ENCODE measurements at regions not wholly inside any gene's neighbourhood (a gene's known extent, or its start where the extent isn't known, plus 50 kb on each side); places are given as distances from the start of the nearest gene placed in this dataset.

DNA sequence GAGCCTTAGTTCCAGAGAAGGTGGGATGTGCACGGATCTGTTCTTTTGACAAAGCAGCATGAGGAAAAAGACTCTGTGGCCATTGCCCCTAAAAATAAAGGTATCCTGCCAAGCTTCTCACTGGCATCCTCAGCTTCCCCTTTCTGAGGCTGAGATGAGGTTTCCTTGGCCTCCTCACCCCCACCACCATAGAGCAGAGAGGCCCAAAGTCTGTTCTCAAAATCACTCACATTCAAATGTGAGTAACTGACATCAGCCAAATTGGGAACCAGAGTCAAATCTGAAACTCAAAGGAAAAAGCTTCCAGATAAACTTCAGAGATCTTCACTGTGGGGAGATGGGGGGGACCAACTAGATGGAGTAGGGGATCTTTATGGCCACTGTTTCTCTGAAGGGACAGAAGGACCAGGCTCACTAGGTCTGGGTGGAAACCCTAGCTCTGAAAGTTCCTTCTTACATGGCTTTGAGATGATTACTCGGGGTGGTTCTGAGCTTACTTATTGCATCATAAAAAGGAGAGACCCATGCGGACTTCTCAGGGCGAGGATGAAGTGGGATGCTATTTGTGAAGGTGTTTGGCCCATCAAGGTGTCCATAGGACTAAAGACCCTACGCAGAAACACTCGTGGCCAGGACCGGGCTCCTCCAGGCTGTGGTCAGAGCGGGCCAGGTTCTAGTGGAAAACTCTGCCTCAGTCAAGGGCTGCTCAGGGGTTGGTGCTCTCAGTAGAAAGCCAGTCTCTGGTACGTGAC, 61.5 kb upstream of the MEF2A start:
- ATAC-seq (no peak), DNase-seq (ENCODE audit: low spot score) (no peak)
- no peaks in the 10 kb centered on the region for H3K36me3 Mint-ChIP-seq
- ChIA-PET POLR2A (interaction anchor here (0.6 kb wide), 1 partner anchor 36 kb away, joined by 3 read pairs; no protein-coding TSS in a partner anchor), CTCF (interaction anchor here (0.9 to 1.4 kb wide), 2 partner anchors 88 to 200 kb away, joined by 3 to 10 read pairs; no protein-coding TSS in a partner anchor)
- H3K4me1 Mint-ChIP-seq = no peaks in the 10 kb centered on the region
- no peak overlapping the region for H3K27ac Mint-ChIP-seq
- TF ChIP-seq ZNF219 (CRISPR knock-in tag; IDR thresholded peaks at IDR 0.05; ENCODE audit: borderline replicate concordance) (no peak), NR1H2 (CRISPR knock-in tag; IDR thresholded peaks at IDR 0.05) (no peak), TEAD4 (CRISPR knock-in tag; IDR thresholded peaks at IDR 0.05) (no peak), NFYB (CRISPR knock-in tag; conservative IDR thresholded peaks at IDR 0.05; ENCODE audit: low read depth) (no peak), CBFB (CRISPR knock-in tag; IDR thresholded peaks at IDR 0.05; ENCODE audit: low read depth) (no peak), CREB1 (CRISPR knock-in tag; IDR thresholded peaks at IDR 0.05) (no peak), GABPB1 (CRISPR knock-in tag; IDR thresholded peaks at IDR 0.05) (no peak)
- TF ChIP-seq, protein P1, sequence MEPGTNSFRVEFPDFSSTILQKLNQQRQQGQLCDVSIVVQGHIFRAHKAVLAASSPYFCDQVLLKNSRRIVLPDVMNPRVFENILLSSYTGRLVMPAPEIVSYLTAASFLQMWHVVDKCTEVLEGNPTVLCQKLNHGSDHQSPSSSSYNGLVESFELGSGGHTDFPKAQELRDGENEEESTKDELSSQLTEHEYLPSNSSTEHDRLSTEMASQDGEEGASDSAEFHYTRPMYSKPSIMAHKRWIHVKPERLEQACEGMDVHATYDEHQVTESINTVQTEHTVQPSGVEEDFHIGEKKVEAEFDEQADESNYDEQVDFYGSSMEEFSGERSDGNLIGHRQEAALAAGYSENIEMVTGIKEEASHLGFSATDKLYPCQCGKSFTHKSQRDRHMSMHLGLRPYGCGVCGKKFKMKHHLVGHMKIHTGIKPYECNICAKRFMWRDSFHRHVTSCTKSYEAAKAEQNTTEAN (CRISPR knock-in tag; IDR thresholded peaks at IDR 0.05) = no peak
- TF ChIP-seq, protein P2, sequence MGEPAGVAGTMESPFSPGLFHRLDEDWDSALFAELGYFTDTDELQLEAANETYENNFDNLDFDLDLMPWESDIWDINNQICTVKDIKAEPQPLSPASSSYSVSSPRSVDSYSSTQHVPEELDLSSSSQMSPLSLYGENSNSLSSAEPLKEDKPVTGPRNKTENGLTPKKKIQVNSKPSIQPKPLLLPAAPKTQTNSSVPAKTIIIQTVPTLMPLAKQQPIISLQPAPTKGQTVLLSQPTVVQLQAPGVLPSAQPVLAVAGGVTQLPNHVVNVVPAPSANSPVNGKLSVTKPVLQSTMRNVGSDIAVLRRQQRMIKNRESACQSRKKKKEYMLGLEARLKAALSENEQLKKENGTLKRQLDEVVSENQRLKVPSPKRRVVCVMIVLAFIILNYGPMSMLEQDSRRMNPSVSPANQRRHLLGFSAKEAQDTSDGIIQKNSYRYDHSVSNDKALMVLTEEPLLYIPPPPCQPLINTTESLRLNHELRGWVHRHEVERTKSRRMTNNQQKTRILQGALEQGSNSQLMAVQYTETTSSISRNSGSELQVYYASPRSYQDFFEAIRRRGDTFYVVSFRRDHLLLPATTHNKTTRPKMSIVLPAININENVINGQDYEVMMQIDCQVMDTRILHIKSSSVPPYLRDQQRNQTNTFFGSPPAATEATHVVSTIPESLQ (CRISPR knock-in tag; IDR thresholded peaks at IDR 0.05) = no peak
- H3K4me3 Mint-ChIP-seq = no peak overlapping the region
- H3K9me3 Mint-ChIP-seq = peaks cover 9% of the 10 kb centered on the region
- H3K27me3 Mint-ChIP-seq (ENCODE audit: low read depth) = no peaks in the 10 kb centered on the region

DNA sequence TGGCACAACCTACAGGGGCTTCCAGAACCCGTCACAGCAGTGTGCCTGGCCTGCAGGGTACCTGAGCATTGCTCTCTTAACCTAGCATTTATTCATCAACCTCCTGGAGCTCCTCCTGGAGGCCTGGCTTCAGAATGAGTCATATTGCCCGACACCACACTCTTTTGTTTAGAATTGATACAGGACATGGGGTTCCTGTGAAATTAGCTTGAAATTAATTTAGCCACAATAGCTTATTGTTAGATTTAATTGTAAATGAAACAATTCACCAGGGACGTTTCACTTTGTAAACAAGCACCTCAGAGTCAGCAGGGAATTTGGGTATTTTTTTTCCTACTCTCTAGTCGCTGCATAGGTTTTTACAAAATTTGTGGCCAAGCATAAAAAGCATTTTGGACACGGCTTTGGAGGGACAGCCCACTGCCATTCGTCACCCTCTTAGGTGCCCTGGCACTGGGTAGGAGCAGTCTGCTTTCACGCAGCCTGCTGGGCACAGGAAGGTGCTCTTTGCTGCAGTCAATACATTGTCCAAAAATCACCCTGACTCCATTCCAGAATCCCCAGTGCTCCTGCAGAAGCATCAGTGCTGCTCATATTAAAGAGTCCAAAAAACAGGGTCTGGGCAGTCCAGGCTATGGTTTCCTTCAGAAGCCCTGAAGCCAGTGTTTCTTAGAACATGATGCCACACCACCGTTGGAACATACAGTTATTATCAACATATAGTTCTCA, 60.8 kb upstream of the MEF2A start:
- no peaks in the 10 kb centered on the region for H3K4me1 Mint-ChIP-seq
- H3K9me3 Mint-ChIP-seq = peaks cover 4% of the 10 kb centered on the region
- TF ChIP-seq, protein P3, sequence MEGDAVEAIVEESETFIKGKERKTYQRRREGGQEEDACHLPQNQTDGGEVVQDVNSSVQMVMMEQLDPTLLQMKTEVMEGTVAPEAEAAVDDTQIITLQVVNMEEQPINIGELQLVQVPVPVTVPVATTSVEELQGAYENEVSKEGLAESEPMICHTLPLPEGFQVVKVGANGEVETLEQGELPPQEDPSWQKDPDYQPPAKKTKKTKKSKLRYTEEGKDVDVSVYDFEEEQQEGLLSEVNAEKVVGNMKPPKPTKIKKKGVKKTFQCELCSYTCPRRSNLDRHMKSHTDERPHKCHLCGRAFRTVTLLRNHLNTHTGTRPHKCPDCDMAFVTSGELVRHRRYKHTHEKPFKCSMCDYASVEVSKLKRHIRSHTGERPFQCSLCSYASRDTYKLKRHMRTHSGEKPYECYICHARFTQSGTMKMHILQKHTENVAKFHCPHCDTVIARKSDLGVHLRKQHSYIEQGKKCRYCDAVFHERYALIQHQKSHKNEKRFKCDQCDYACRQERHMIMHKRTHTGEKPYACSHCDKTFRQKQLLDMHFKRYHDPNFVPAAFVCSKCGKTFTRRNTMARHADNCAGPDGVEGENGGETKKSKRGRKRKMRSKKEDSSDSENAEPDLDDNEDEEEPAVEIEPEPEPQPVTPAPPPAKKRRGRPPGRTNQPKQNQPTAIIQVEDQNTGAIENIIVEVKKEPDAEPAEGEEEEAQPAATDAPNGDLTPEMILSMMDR (IDR thresholded peaks at IDR 0.05) = no peak
- no peak overlapping the region for H3K4me3 Mint-ChIP-seq
- DNase-seq (ENCODE audit: low spot score) (no peak), ATAC-seq (peak; percentile 70)
- POLR2A ChIA-PET = no interaction called here
- CTCF ChIA-PET = interaction anchor here (0.5 to 1.4 kb wide), 4 partner anchors 89 to 221 kb away, joined by 3 to 10 read pairs (median 3); no protein-coding TSS in a partner anchor
- H3K36me3 Mint-ChIP-seq = no peaks in the 10 kb centered on the region
- H3K27ac Mint-ChIP-seq = no peak overlapping the region
- no peaks in the 10 kb centered on the region for H3K27me3 Mint-ChIP-seq (ENCODE audit: low read depth)

DNA sequence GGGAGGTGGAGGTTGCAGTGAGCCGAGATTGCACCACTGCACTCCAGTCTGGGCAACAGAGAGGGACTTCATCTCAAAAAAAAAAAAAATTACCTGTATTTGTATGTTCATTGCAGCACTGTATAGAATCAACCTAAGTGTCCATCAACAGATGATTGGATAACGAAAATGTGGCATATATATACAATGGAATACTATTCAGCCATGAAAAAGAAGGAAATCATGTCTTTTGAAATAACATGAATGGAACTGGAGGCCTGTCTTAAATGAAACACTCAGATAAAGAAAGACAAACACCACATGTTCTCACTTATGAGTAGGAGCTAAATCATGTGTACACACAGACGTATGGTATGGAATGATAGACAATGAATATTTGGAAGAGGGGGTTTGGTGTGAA, 59.4 kb upstream of the MEF2A start:
- ChIA-PET CTCF (no interaction called here), POLR2A (no interaction called here)
- DNase-seq (ENCODE audit: low spot score) (no peak), ATAC-seq (no peak)
- no peaks in the 10 kb centered on the region for H3K4me1 Mint-ChIP-seq
- peaks cover 4% of the 10 kb centered on the region for H3K9me3 Mint-ChIP-seq
- no peak overlapping the region for H3K4me3 Mint-ChIP-seq
- no peaks in the 10 kb centered on the region for H3K36me3 Mint-ChIP-seq
- H3K27ac Mint-ChIP-seq = no peak overlapping the region
- H3K27me3 Mint-ChIP-seq (ENCODE audit: low read depth) = no peaks in the 10 kb centered on the region
- no peak for TF ChIP-seq JUN (CRISPR knock-in tag; IDR thresholded peaks at IDR 0.05)
- TF ChIP-seq, protein P4, sequence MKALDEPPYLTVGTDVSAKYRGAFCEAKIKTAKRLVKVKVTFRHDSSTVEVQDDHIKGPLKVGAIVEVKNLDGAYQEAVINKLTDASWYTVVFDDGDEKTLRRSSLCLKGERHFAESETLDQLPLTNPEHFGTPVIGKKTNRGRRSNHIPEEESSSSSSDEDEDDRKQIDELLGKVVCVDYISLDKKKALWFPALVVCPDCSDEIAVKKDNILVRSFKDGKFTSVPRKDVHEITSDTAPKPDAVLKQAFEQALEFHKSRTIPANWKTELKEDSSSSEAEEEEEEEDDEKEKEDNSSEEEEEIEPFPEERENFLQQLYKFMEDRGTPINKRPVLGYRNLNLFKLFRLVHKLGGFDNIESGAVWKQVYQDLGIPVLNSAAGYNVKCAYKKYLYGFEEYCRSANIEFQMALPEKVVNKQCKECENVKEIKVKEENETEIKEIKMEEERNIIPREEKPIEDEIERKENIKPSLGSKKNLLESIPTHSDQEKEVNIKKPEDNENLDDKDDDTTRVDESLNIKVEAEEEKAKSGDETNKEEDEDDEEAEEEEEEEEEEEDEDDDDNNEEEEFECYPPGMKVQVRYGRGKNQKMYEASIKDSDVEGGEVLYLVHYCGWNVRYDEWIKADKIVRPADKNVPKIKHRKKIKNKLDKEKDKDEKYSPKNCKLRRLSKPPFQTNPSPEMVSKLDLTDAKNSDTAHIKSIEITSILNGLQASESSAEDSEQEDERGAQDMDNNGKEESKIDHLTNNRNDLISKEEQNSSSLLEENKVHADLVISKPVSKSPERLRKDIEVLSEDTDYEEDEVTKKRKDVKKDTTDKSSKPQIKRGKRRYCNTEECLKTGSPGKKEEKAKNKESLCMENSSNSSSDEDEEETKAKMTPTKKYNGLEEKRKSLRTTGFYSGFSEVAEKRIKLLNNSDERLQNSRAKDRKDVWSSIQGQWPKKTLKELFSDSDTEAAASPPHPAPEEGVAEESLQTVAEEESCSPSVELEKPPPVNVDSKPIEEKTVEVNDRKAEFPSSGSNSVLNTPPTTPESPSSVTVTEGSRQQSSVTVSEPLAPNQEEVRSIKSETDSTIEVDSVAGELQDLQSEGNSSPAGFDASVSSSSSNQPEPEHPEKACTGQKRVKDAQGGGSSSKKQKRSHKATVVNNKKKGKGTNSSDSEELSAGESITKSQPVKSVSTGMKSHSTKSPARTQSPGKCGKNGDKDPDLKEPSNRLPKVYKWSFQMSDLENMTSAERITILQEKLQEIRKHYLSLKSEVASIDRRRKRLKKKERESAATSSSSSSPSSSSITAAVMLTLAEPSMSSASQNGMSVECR (CRISPR knock-in tag; IDR thresholded peaks at IDR 0.05; ENCODE audit: borderline replicate concordance) = no peak
- TF ChIP-seq, protein P5, sequence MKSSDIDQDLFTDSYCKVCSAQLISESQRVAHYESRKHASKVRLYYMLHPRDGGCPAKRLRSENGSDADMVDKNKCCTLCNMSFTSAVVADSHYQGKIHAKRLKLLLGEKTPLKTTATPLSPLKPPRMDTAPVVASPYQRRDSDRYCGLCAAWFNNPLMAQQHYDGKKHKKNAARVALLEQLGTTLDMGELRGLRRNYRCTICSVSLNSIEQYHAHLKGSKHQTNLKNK (CRISPR knock-in tag; IDR thresholded peaks at IDR 0.05) = no peak
- TF ChIP-seq, protein P6, sequence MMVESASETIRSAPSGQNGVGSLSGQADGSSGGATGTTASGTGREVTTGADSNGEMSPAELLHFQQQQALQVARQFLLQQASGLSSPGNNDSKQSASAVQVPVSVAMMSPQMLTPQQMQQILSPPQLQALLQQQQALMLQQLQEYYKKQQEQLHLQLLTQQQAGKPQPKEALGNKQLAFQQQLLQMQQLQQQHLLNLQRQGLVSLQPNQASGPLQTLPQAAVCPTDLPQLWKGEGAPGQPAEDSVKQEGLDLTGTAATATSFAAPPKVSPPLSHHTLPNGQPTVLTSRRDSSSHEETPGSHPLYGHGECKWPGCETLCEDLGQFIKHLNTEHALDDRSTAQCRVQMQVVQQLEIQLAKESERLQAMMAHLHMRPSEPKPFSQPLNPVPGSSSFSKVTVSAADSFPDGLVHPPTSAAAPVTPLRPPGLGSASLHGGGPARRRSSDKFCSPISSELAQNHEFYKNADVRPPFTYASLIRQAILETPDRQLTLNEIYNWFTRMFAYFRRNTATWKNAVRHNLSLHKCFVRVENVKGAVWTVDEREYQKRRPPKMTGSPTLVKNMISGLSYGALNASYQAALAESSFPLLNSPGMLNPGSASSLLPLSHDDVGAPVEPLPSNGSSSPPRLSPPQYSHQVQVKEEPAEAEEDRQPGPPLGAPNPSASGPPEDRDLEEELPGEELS (CRISPR knock-in tag; IDR thresholded peaks at IDR 0.05) = no peak
- no peak for TF ChIP-seq SP1 (CRISPR knock-in tag; conservative IDR thresholded peaks at IDR 0.05)
- TF ChIP-seq, protein P7, sequence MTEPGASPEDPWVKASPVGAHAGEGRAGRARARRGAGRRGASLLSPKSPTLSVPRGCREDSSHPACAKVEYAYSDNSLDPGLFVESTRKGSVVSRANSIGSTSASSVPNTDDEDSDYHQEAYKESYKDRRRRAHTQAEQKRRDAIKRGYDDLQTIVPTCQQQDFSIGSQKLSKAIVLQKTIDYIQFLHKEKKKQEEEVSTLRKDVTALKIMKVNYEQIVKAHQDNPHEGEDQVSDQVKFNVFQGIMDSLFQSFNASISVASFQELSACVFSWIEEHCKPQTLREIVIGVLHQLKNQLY (CRISPR knock-in tag; IDR thresholded peaks at IDR 0.05) = no peak

Measured in WTC11 (cell line).